RWPE1 (cell line): ENCODE measurements at regions not wholly inside any gene's neighbourhood (a gene's known extent, or its start where the extent isn't known, plus 50 kb on each side); places are given as distances from the start of the nearest gene placed in this dataset.

Experiments used
- CTCF ChIA-PET: fragments of 350-600 bp; sonication (Branson Sonifier 250); formaldehyde crosslinking; extraction: SDS; loops from one replicate; lab custom pipeline; 2021; lab: Yijun Ruan, JAX
- POLR2A ChIA-PET: fragments of 400-600 bp; formaldehyde crosslinking; extraction: SDS; loops from one replicate; lab custom pipeline; 2020; ENCODE audit warnings: antibody characterized with exemption; ENCODE audit not compliant: low non-redundant PET; lab: Yijun Ruan, JAX
- DNase-seq: peaks from one replicate; pipeline ENCODE4 v3.0.0; 2012; ENCODE audit warnings: low spot score
- H3K27ac ChIP-seq: fragments of 450-650 bp; 2 replicates; pipeline ENCODE4 v1.5.1; 2017
- TF ChIP-seq, protein P1 (sequence below): fragments of 450-650 bp; conservative IDR thresholded peaks from 2 replicates; pipeline ENCODE4 v1.5.1; 2017; ENCODE audit warnings: low read depth, mild to moderate bottlenecking

- no peak for DNase-seq
- no peak overlapping the region for H3K27ac ChIP-seq
- POLR2A ChIA-PET: no interaction called here
- TF ChIP-seq, protein P1, sequence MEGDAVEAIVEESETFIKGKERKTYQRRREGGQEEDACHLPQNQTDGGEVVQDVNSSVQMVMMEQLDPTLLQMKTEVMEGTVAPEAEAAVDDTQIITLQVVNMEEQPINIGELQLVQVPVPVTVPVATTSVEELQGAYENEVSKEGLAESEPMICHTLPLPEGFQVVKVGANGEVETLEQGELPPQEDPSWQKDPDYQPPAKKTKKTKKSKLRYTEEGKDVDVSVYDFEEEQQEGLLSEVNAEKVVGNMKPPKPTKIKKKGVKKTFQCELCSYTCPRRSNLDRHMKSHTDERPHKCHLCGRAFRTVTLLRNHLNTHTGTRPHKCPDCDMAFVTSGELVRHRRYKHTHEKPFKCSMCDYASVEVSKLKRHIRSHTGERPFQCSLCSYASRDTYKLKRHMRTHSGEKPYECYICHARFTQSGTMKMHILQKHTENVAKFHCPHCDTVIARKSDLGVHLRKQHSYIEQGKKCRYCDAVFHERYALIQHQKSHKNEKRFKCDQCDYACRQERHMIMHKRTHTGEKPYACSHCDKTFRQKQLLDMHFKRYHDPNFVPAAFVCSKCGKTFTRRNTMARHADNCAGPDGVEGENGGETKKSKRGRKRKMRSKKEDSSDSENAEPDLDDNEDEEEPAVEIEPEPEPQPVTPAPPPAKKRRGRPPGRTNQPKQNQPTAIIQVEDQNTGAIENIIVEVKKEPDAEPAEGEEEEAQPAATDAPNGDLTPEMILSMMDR: no peak
- CTCF ChIA-PET: interaction anchor here (0.6 kb wide), 1 partner anchor 23 kb away, joined by 3 read pairs; no protein-coding TSS in a partner anchor
Measured at GRCh38 chr5:68983043-68983442, 110.8 kb upstream of the SLC30A5 start.

DNA sequence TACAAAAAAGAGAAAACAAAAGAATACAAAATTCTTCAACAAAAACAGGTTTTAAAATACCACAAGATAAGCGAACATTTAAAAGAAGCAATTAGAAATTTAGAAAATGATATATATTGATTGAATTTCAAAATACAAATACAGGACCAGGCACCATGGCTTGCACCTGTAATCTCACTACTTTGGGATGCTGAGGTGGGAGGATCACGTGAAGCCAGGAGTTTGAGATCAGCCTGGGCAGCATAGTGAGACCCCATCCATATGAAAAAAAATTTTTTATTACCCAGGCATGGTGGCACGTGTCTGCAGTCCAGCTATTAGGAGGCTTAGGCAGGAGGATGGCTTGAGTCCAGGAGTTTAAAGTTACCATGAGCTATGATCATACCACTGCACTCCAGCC lies 109.9 kb upstream of the SLC30A5 start:
- ChIA-PET CTCF (interaction anchor here (0.7 kb wide), 1 partner anchor 15 kb away, joined by 5 read pairs; no protein-coding TSS in a partner anchor), POLR2A (no interaction called here)
- no peak overlapping the region for H3K27ac ChIP-seq
- DNase-seq: no peak
- TF ChIP-seq, protein P1: no peak

GRCh38 chr5:68991279-68992084 lies 102.3 kb upstream of the SLC30A5 start:
- H3K27ac ChIP-seq: no peak overlapping the region
- ChIA-PET CTCF (interaction anchor here (0.6 kb wide), 1 partner anchor 16 kb away, joined by 8 read pairs; no protein-coding TSS in a partner anchor), POLR2A (no interaction called here)
- no peak for DNase-seq
- TF ChIP-seq, protein P1: no peak

GRCh38 chr5:68994645-68995044 lies 99.2 kb upstream of the SLC30A5 start:
- no peak overlapping the region for H3K27ac ChIP-seq
- POLR2A ChIA-PET: no interaction called here
- TF ChIP-seq, protein P1: no peak

DNA sequence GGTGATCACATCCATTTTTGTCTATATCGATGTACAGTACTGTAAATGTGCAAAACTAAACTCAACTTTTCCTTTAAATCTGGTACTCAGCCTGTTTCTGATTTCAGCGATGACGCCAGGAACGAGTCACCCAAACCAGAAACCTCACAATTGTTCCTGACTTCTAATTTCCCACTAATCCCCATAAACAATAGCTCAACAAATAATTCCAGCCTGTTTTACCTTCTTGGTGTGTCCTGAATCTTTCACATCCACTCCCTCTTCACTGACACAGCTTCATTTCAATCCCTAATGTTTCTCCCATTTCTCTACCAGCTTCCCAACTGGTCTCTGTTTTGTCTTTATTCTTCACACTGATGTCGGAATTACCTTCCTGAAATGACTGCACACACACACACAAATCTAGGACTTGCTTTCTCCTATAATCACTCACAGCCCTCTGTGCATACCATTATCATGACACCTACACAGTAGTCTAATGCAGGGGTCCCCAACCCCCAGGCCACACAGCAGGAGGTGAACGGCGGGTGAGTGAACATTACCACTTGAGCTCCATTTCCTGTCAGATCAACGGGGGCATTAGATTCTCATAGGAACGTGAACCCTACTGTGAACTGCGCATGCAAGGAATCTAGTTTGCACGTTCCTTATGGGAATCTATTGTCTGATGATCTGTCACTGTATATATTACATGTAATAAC lies 97.8 kb upstream of the SLC30A5 start:
- TF ChIP-seq, protein P1: no peak
- ChIA-PET POLR2A (no interaction called here), CTCF (interaction anchor here (0.7 kb wide), 1 partner anchor 608 kb away, joined by 3 read pairs; no protein-coding TSS in a partner anchor)
- DNase-seq: no peak
- H3K27ac ChIP-seq: no peak overlapping the region

More at GRCh38 chr5:68994645-68995044, 99.2 kb upstream of the SLC30A5 start:
- no peak for DNase-seq
- CTCF ChIA-PET: no interaction called here

- POLR2A ChIA-PET: no interaction called here
- TF ChIP-seq, protein P1: no peak
- no peak overlapping the region for H3K27ac ChIP-seq
- no peak for DNase-seq
- CTCF ChIA-PET: interaction anchor here (0.6 kb wide), 1 partner anchor 15 kb away, joined by 5 read pairs; no protein-coding TSS in a partner anchor
Measured at GRCh38 chr5:68999181-68999580, 94.6 kb upstream of the SLC30A5 start.
